ENCODE measurements at regions not wholly inside any gene's neighbourhood (a gene's known extent, or its start where the extent isn't known, plus 50 kb on each side); places are given as distances from the start of the nearest gene placed in this dataset.

DNA sequence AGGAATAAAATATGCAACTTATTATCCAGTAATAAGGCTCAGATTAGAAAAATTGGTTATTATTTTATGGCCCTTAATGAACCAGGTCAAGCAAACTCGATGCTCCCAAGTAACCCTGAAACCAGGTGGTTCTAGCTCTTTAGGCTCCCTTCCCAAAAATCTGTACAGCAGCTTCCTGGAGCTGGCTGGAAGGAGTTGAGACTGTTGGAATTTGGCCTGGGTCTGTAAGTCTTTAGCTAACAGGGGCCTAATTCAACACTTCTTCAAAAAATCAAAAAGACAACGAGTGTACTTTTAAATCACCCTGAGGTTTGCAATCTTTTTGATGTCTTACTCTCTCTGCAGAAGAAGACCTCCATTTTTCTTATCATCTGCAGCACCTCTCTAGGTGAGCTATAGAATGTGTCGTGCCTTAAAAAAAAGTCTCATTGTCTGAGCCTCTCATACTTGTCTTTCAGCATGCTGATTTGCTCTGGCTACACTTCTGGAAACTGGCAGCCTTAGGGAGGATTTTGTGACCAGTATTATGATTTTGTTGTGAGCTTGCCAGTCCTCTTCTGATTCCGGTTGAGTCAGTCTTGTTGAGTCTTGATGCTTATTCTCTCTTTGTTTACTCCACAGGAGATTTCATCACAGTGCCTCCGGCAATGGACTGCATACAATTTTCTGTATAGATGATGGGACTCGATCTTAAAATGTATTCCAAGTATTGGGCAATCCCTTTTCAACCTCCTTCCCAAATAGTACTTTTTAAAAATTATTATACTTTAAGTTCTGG lies 235.0 kb upstream of the KBTBD8 start (continued):
- TF ChIP-seq, protein P1, sequence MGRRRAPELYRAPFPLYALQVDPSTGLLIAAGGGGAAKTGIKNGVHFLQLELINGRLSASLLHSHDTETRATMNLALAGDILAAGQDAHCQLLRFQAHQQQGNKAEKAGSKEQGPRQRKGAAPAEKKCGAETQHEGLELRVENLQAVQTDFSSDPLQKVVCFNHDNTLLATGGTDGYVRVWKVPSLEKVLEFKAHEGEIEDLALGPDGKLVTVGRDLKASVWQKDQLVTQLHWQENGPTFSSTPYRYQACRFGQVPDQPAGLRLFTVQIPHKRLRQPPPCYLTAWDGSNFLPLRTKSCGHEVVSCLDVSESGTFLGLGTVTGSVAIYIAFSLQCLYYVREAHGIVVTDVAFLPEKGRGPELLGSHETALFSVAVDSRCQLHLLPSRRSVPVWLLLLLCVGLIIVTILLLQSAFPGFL (CRISPR knock-in tag; IDR thresholded peaks at IDR 0.05): no peak

DNA sequence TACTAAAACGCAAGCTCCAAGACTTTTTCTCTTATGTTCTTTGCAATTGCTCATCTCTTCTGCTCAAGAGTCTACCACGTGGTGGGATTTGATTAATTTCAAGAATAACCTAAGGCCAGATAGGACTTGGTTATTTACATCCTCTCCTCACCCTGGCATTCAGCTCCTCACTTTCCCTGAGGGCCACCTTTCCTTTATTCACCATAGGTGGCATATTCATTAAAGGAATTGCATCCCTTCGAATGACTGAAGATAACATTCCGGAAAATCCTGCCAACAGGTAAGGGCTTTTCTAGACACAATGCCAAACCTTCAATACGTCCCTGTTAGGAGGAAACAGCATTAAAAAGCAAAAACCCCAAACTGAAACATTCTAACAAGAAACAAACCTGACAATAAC lies 220.0 kb upstream of the KBTBD8 start:
- no peaks in the 10 kb centered on the region for H3K79me2 ChIP-seq (ENCODE audit: control insufficient read depth, insufficient read depth, low read length)
- H3K9me1 ChIP-seq (ENCODE audit: control insufficient read depth, insufficient read depth, low read length): no peaks in the 10 kb centered on the region
- H3K4me2 ChIP-seq (ENCODE audit: insufficient read depth, low read length): no peak overlapping the region
- H2AFZ ChIP-seq (ENCODE audit: low read depth, low read length): no peak overlapping the region
- no peaks in the 10 kb centered on the region for H3K27me3 ChIP-seq (ENCODE audit: control insufficient read depth in 2 of 2, insufficient read depth in 2 of 2, low read length in 2 of 2)
- intact Hi-C loops (cut with micrococcal nuclease) (no loop called here), in situ Hi-C loops (cut with MboI) (no loop called here)
- no peaks in the 10 kb centered on the region for H3K36me3 ChIP-seq (ENCODE audit: control insufficient read depth, insufficient read depth, low read length)
- CTCF ChIA-PET (ENCODE audit: low intra/inter-chr PET ratio): no interaction called here
- TF ChIP-seq GATA2 (CRISPR knock-in tag; IDR thresholded peaks at IDR 0.05) (no peak), HSF4 (CRISPR knock-in tag; IDR thresholded peaks at IDR 0.05; ENCODE audit: borderline replicate concordance) (no peak), FOXA1 (IDR thresholded peaks at IDR 0.05; ENCODE audit: borderline replicate concordance) (no peak), STAT5B (CRISPR knock-in tag; IDR thresholded peaks at IDR 0.05) (no peak), ZNF766 (CRISPR knock-in tag; conservative IDR thresholded peaks at IDR 0.05) (no peak), ATF7 (IDR thresholded peaks at IDR 0.05) (no peak), SIX5 (IDR thresholded peaks at IDR 0.05; ENCODE audit: borderline replicate concordance in 1 of 2, insufficient read depth in 1 of 2, low read depth in 1 of 2, low read length in 2 of 2) (no peak), FOXJ2 (tag; IDR thresholded peaks at IDR 0.05) (no peak), SAP30 (IDR thresholded peaks at IDR 0.05; ENCODE audit: borderline replicate concordance, insufficient read depth, low read depth, low read length, poor library complexity, severe bottlenecking) (no peak), ZNF551 (CRISPR knock-in tag; IDR thresholded peaks at IDR 0.05) (no peak), BDP1 (IDR thresholded peaks at IDR 0.05; ENCODE audit: insufficient read depth, insufficient read length) (no peak), STAG1 (CRISPR knock-in tag; IDR thresholded peaks at IDR 0.05; ENCODE audit: borderline replicate concordance) (no peak), WHSC1 (IDR thresholded peaks at IDR 0.05; ENCODE audit: low read length) (no peak), MTA1 (IDR thresholded peaks at IDR 0.05; ENCODE audit: borderline replicate concordance) (no peak), FUS (optimal IDR thresholded peaks at IDR 0.05; ENCODE audit: low read depth, low read length) (no peak), ZEB2 (IDR thresholded peaks at IDR 0.05) (no peak), SRSF7 (optimal IDR thresholded peaks at IDR 0.05; ENCODE audit: low read depth, low read length) (no peak), ZNF24 (IDR thresholded peaks at IDR 0.05) (no peak)
- TF ChIP-seq, protein P2, sequence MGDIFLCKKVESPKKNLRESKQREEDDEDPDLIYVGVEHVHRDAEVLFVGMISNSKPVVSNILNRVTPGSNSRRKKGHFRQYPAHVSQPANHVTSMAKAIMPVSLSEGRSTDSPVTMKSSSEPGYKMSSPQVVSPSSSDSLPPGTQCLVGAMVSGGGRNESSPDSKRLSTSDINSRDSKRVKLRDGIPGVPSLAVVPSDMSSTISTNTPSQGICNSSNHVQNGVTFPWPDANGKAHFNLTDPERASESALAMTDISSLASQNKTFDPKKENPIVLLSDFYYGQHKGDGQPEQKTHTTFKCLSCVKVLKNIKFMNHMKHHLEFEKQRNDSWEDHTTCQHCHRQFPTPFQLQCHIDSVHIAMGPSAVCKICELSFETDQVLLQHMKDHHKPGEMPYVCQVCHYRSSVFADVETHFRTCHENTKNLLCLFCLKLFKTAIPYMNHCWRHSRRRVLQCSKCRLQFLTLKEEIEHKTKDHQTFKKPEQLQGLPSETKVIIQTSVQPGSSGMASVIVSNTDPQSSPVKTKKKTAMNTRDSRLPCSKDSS (IDR thresholded peaks at IDR 0.05; ENCODE audit: low read depth, partially characterized antibody): no peak
- H3K9ac ChIP-seq (ENCODE audit: insufficient read depth in 1 of 2, low read depth in 2 of 2, low read length in 2 of 2): no peak overlapping the region
- H3K9me3 ChIP-seq (replicated peaks; ENCODE audit: control insufficient read depth, insufficient read depth, low read depth, low read length): no peaks in the 10 kb centered on the region
- POLR2A ChIA-PET: no interaction called here
- BruUV-seq (replicated peaks): no TSS peak
- no peak for ATAC-seq
- no peak overlapping the region for H3K27ac ChIP-seq (ENCODE audit: extremely low read depth, low read depth, low read length)
- H3K4me1 ChIP-seq (replicated peaks in 1 of 2; ENCODE audit: control insufficient read depth in 2 of 2, insufficient read depth in 2 of 2, low read length in 2 of 2): no peaks in the 10 kb centered on the region
- no peak for FAIRE-seq
- H4K20me1 ChIP-seq (replicated peaks; ENCODE audit: control insufficient read depth, insufficient read depth, low read length): no peaks in the 10 kb centered on the region
- no peak overlapping the region for H3K4me3 ChIP-seq
- 0% methylated on average over 5 of the region's 5 CpGs for WGBS (ENCODE audit: insufficient coverage, low coverage, missing lambda C conversion rate)
- DNase-seq (ENCODE audit: extremely low read depth in 1 of 4, low spot score in 3 of 4): no peak
